SU-DHL-6 (cell line): ENCODE measurements at regions not wholly inside any gene's neighbourhood (a gene's known extent, or its start where the extent isn't known, plus 50 kb on each side); places are given as distances from the start of the nearest gene placed in this dataset.

Source experiments
- H2AFZ ChIP-seq: fragments of 200-600 bp; sonication (generic); 2 replicates; pipeline ENCODE4 v1.6.1; 2014; ENCODE audit warnings: low read depth, mild to moderate bottlenecking, moderate library complexity, mixed read lengths, antibody characterized with exemption, low read length; ENCODE audit not compliant: severe bottlenecking
- H3F3A ChIP-seq: fragments of 200-600 bp; shearing (Covaris generic); 2 replicates; pipeline ENCODE4 v1.6.0; 2016; ENCODE audit warnings: antibody characterized with exemption, mild to moderate bottlenecking; ENCODE audit not compliant: insufficient read depth
- H3K27ac ChIP-seq: fragments of 200-600 bp; sonication (generic); 2 replicates; pipeline ENCODE4 v1.5.1; 2016; ENCODE audit warnings: low read depth, mild to moderate bottlenecking, low read length, moderate library complexity, mixed read lengths
- H3K27me3 ChIP-seq: fragments of 200-600 bp; sonication (generic), shearing (Covaris generic); 2 replicates; pipeline ENCODE4 v1.6.0; 2014; ENCODE audit warnings: mild to moderate bottlenecking, low read length
- H3K36me3 ChIP-seq: fragments of 200-600 bp; sonication (generic); 2 replicates; pipeline ENCODE4 v1.6.1; 2014; ENCODE audit warnings: mild to moderate bottlenecking, low read length, mixed read lengths
- H3K4me2 ChIP-seq: fragments of 300-600, 200-600 bp; shearing (Covaris generic), sonication (generic); 2 replicates; pipeline ENCODE4 v1.6.0; 2014; ENCODE audit warnings: low read length, low read depth, mild to moderate bottlenecking; ENCODE audit not compliant: poor library complexity, severe bottlenecking
- H3K4me3 ChIP-seq: fragments of 200-600 bp; sonication (generic); 2 replicates; pipeline ENCODE4 v1.5.1; 2014; ENCODE audit warnings: antibody characterized with exemption, low read length, mild to moderate bottlenecking, mixed read lengths; ENCODE audit not compliant: insufficient read depth, poor library complexity, severe bottlenecking
- H3K79me2 ChIP-seq: fragments of 200-600 bp; sonication (generic); 2 replicates; pipeline ENCODE4 v1.6.1; 2014; ENCODE audit warnings: mild to moderate bottlenecking, low read length, moderate library complexity; ENCODE audit not compliant: insufficient read depth
- H3K9ac ChIP-seq: fragments of 200-600 bp; sonication (generic); 2 replicates; pipeline ENCODE4 v1.7.0; 2014; ENCODE audit warnings: mild to moderate bottlenecking, low read length
- H3K9me2 ChIP-seq: fragments of 200-600 bp; sonication (generic); replicated peaks from 2 replicates; pipeline ENCODE4 v1.6.1; 2014; ENCODE audit warnings: low read length; ENCODE audit not compliant: insufficient read depth
- H3K9me3 ChIP-seq: fragments of 200-600 bp; sonication (generic); 2 replicates; pipeline ENCODE4 v1.6.1; 2014; ENCODE audit warnings: low read length, mixed read lengths; ENCODE audit not compliant: insufficient read depth
- H4K20me1 ChIP-seq: fragments of 200-600 bp; sonication (generic); 2 replicates; pipeline ENCODE4 v1.6.1; 2014; ENCODE audit warnings: low read depth, mild to moderate bottlenecking, antibody characterized with exemption, low read length, moderate library complexity, mixed read lengths
- EZH2phosphoT487 ChIP-seq: fragments of 200-600 bp; sonication (generic), shearing (Covaris generic); conservative IDR thresholded peaks from 2 replicates; pipeline ENCODE4 v1.6.1; 2018; ENCODE audit warnings: mild to moderate bottlenecking, antibody characterized with exemption, low read length, moderate library complexity, mixed read lengths
- TF ChIP-seq, protein P1 (sequence below): fragments of 200-600 bp; sonication (generic); IDR thresholded peaks from one replicate; pipeline ENCODE4 v1.5.1; 2017; ENCODE audit warnings: antibody characterized with exemption, mild to moderate bottlenecking, low read length, moderate library complexity; ENCODE audit not compliant: insufficient read depth, poor library complexity, severe bottlenecking

DNA sequence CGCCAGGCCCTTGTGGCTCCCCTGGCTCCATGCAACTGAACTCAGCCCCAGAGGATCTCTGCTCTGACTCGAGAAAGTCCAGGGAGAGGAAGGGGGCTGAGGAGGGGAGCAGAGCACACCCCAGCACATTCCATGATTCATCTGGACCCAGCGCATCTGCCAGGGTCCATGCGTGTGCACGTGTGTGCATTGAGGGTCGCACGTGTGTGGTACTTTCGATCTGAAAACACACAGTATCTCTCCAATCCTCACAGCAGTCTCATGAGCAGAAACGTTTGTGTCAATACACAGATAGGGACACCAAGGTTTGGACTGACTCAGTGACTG, 146.4 kb upstream of the ID2 start:
- no peak overlapping the region for H3K27ac ChIP-seq

DNA sequence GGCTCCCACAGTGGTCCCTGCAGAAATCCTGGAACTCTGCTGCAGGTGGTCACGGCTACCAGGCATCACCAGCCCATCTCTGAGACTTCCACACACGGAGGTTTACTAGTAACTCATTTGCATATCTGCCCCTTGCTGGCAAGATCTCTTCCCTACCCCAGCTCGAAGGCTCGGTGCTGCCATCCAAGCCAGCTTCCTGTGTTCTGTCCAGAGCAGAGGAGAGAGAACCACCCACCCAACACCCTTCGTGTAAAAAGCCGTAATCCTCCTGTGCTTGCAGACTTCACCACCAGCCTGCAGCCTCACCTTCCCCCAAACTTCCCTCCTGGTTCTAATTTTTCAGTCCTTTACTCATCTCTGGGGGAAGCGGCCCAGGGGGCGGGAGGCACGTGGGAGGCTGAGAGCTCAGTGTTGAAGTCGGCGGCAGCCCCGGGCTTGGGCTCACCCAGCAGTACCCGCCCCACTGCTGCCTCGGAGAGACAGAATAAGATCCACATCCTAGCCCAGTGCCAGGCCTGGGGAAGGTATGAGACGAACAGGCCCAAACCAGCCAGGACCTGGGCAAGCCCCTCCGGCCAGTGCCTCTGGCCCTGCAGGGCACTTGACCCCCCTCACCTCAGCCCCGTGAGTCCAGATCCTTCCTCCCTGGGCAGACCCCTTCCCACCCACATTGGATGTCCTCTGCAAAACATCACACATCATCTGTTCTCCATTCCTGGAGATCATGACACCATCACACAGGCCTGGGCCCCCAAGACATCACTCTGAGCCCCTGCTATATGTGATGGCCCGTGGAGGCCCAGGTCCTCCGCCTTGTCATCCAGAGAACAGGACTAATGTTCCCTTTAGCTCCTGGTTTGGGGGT, 145.8 kb upstream of the ID2 start:
- no peak overlapping the region for H3K4me3 ChIP-seq
- TF ChIP-seq, protein P1, sequence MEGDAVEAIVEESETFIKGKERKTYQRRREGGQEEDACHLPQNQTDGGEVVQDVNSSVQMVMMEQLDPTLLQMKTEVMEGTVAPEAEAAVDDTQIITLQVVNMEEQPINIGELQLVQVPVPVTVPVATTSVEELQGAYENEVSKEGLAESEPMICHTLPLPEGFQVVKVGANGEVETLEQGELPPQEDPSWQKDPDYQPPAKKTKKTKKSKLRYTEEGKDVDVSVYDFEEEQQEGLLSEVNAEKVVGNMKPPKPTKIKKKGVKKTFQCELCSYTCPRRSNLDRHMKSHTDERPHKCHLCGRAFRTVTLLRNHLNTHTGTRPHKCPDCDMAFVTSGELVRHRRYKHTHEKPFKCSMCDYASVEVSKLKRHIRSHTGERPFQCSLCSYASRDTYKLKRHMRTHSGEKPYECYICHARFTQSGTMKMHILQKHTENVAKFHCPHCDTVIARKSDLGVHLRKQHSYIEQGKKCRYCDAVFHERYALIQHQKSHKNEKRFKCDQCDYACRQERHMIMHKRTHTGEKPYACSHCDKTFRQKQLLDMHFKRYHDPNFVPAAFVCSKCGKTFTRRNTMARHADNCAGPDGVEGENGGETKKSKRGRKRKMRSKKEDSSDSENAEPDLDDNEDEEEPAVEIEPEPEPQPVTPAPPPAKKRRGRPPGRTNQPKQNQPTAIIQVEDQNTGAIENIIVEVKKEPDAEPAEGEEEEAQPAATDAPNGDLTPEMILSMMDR: no peak
- no peak for TF ChIP-seq EZH2phosphoT487
- H3K79me2 ChIP-seq: no peaks in the 10 kb centered on the region
- H3K36me3 ChIP-seq: peaks cover 6% of the 10 kb centered on the region; the same call in 1 of the 2 replicates
- H3K27me3 ChIP-seq: no peaks in the 10 kb centered on the region
- peaks cover 3% of the 10 kb centered on the region; the same call in 1 of the 2 replicates for H3F3A ChIP-seq
- no peak overlapping the region for H2AFZ ChIP-seq
- H3K4me2 ChIP-seq: no peak overlapping the region
- H3K9me2 ChIP-seq: no peaks in the 10 kb centered on the region
- peaks cover 13% of the 10 kb centered on the region; the same call in 1 of the 2 replicates for H3K9me3 ChIP-seq
- H3K27ac ChIP-seq: no peak overlapping the region
- no peak overlapping the region for H3K9ac ChIP-seq
- no peaks in the 10 kb centered on the region for H4K20me1 ChIP-seq

More for the DNA sequence above, 146.4 kb upstream of the ID2 start:
- no peaks in the 10 kb centered on the region for H3K27me3 ChIP-seq
- H3K9me2 ChIP-seq: no peaks in the 10 kb centered on the region
- TF ChIP-seq, protein P1: no peak
- no peak for TF ChIP-seq EZH2phosphoT487
- no peaks in the 10 kb centered on the region for H4K20me1 ChIP-seq
- H3K4me2 ChIP-seq: no peak overlapping the region
- no peaks in the 10 kb centered on the region for H3K79me2 ChIP-seq
- H3K36me3 ChIP-seq: peaks cover 6% of the 10 kb centered on the region; the same call in 1 of the 2 replicates
- no peak overlapping the region for H2AFZ ChIP-seq
- H3K9ac ChIP-seq: no peak overlapping the region
- peaks cover 13% of the 10 kb centered on the region; the same call in 1 of the 2 replicates for H3K9me3 ChIP-seq
- no peak overlapping the region for H3K4me3 ChIP-seq
- no peaks in the 10 kb centered on the region for H3F3A ChIP-seq

DNA sequence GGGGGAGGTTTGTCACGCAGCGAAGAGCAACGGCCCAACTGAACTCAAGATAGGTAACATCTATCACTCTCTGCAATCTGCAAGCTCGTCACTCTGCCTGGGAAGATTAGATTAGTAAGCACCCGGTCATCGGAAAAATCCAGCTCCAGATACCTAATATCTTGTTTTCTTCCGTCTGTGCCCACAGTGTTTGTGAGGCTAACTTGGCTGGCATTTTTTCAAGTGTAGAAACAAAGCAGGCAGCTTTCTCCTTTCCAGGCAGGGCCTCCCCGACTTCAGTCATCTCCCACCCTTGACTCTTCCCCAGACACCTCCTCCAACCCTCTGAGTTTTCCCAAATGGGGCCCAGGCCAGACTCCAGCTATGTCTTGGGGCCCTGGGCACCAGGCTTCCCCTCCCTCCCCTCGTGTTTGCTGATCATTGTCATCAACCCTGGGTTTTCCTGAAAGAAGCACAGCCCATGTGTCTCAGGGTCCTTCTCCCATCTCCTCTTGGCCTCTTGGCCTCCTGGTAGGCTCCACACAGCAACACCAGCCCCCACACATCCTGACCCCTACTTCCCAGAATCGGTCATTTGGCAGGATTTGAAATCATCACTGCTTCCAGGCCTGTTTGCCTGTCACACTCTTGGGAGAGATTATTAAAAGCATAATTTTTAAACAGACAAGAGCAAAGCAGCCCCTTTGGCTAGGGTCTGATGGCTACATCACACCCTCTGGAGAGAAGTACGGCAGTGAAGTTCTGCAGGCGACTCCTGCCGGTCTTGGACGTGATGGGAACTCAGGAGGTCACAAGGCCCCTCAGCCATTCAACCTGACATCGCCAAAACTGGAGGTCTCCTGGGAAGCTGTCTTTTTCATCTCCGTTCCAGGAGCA, 144.9 kb upstream of the ID2 start:
- Histone ChIP-seq H3K4me2 (no peak overlapping the region), H3K27ac (no peak overlapping the region), H2AFZ (no peak overlapping the region)

More for the DNA sequence above, 144.9 kb upstream of the ID2 start:
- H3K9me2 ChIP-seq: no peaks in the 10 kb centered on the region
- no peaks in the 10 kb centered on the region for H3K79me2 ChIP-seq
- no peak overlapping the region for H3K9ac ChIP-seq
- peaks cover 5% of the 10 kb centered on the region; the same call in 1 of the 2 replicates for H3K9me3 ChIP-seq
- no peak overlapping the region for H3K4me3 ChIP-seq
- no peaks in the 10 kb centered on the region for H3K27me3 ChIP-seq
- H4K20me1 ChIP-seq: no peaks in the 10 kb centered on the region
- no peaks in the 10 kb centered on the region for H3K36me3 ChIP-seq
- TF ChIP-seq, protein P1: no peak
- TF ChIP-seq EZH2phosphoT487: no peak
- H3F3A ChIP-seq: peaks cover 4% of the 10 kb centered on the region; the same call in 1 of the 2 replicates
